GM12874 (cell line): ENCODE measurements at regions not wholly inside any gene's neighbourhood (a gene's known extent, or its start where the extent isn't known, plus 50 kb on each side); places are given as distances from the start of the nearest gene placed in this dataset.

ENCODE experiments used
- TF ChIP-seq, protein P1 (sequence below): IDR thresholded peaks from 2 replicates; pipeline ENCODE4 v1.5.1; 2011; ENCODE audit warnings: low read depth, mild to moderate bottlenecking, control low read depth, low read length, moderate library complexity; ENCODE audit not compliant: insufficient read depth

DNA sequence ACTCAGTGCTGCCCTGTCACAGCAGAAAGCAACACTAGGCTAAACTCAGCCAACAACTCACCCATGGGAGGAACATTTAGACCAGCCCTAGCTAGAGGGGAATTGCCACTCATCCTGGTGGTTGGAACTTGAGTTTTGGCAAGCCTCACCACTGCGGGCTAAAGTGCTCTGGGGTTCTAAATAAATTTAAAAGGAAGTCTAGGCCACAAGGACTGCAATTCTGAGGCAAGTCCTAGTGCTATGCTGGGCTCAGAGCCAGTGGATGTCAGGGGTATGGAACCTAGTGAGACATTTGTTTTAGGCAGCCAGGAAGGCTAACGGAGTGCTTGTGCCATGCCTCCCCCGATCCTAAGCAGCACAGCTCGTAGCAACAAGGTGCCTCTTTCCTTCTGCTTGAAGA, 78.0 kb downstream of the RGS13 start:
- TF ChIP-seq, protein P1, sequence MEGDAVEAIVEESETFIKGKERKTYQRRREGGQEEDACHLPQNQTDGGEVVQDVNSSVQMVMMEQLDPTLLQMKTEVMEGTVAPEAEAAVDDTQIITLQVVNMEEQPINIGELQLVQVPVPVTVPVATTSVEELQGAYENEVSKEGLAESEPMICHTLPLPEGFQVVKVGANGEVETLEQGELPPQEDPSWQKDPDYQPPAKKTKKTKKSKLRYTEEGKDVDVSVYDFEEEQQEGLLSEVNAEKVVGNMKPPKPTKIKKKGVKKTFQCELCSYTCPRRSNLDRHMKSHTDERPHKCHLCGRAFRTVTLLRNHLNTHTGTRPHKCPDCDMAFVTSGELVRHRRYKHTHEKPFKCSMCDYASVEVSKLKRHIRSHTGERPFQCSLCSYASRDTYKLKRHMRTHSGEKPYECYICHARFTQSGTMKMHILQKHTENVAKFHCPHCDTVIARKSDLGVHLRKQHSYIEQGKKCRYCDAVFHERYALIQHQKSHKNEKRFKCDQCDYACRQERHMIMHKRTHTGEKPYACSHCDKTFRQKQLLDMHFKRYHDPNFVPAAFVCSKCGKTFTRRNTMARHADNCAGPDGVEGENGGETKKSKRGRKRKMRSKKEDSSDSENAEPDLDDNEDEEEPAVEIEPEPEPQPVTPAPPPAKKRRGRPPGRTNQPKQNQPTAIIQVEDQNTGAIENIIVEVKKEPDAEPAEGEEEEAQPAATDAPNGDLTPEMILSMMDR = no peak

DNA sequence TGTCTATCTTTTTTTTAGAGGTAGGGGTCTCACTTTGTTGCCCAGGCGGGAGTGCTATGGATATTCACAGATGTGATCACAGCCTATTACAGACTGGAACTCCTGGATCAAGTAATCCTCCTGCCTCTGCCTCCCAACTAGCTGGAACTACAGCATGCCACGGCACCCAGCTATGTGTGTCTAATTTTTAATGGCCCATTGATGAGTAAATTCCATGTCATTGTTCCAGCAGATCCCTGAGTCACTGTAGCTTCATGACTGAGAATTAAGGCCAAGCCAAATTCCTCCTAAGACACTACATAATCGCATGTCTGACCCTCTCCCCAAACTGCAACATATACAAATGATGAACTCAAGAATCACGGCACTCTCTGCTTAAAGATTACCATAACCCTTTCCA, 84.2 kb upstream of the RGS2 start:
- TF ChIP-seq, protein P1 = no peak

DNA sequence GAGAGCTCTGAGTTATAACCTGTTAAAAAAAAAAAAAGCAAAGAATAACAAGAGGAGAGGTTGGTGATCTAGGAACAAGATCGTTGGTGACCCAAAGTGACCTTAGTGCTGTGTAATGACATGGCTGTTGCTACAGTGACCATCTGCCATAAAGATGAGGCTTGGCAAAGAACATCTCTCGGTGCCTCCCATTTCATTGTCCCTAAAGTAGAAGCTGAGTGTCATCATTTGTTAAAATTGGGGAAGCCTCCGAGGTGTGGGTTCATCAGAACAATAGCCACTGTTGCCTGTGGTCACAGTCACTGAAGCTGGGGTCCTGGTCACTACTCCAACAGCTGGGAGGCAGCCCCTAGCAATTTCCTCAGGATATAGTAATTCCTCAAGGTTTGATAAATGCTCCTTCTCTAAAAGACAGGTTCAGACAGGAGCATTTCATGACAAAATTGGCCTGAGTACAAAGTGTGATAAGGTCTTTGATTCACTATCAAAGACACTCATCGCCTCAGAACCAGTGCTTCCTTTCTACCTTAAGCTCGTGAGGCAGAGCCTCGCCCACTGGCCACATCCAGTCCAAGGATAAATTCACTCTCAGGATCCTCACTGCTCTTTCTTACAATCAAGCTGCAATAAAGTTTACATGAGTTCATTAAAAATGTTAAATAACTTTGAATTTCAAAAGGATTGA, 81.9 kb upstream of the RGS2 start:
- TF ChIP-seq, protein P1 = no peak

DNA sequence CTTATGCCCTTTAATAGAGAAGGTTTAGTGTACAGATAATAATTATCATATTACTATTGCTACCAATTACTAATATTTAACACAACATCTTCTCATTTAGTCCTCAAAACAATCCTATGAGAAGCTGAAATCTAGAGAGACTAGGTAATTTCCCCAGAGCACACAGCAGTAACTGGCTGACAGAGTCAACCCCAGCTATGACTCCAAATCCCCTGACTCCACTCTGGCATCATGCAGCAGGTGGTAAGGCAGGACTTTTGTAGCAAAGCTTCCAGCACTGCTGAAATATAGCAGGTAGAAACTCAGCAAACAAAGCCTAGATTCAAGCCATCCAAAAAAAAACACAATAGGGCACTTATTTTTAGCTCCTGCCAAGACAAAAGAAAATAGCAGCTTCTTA, 79.3 kb upstream of the RGS2 start:
- TF ChIP-seq, protein P1 = no peak

DNA sequence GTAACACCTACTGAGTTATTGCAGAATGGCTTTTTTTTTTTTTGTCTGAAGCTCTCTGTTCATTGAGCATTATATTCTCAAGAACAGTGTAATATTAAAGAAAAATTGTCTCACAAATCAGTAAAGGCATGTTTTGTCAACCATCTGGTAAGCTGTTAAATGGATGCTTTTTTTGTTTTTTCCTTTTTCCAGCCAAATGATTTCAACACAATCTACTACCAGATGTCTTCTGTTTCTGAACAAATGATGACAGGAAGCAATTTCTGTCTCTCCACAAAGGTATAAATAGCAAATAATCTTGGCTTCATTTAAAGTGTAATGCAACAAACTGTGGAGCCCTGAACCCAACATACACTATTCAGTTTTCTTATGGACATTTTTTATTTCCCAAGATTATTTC, 78.6 kb upstream of the RGS2 start:
- TF ChIP-seq, protein P1 = no peak

DNA sequence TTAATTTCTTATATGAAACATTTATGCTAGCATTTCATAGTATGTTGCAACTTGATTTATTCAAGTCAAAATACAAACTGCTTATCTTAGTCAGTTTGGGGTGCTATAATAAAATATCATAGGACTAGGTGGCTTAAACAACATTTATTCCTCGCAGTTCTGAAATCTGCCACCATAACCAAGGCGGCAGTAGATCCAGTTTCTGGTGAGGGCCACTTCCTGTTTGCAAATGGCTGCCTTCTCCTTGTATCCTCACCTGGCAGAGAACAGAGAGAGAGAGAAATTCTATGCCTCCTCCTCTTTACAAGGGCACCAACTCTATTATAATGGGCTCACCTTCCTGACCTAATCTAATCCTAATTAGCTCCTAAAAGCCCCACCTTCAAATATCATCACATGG, 76.1 kb upstream of the RGS2 start:
- TF ChIP-seq, protein P1 = peak; percentile 20; the same call in 1 of the 2 replicates

DNA sequence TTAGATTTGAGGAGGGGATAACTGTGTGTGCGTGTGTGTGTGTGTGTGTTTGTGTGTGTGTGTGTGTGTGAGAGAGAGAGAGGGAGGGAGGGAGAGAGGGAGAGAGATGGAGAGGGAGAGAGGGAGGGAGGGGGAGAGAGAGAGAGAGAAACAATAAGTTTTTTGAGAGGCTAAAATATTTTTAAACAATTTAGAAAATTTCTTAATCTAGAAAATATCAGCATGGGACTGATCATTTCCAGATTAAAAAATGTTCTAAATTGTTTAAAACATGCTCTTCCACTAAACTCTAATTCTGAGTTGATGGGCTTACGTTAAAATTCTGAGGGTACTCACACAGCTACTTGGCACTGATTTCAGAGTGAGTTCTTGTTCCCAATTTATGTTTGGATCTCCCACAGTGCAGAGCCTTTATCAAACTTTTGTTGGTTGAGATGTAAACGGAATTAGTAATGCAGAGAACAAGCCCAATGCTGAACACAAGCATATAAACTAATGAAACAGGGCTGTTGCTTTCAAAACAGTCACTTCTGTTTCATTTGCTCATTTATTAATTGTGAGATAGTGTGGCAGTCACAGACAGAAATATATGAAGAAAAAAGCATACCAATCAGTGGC, 73.4 kb upstream of the RGS2 start:
- TF ChIP-seq, protein P1 = no peak
